H1 (cell line): ENCODE measurements at regions not wholly inside any gene's neighbourhood (a gene's known extent, or its start where the extent isn't known, plus 50 kb on each side); places are given as distances from the start of the nearest gene placed in this dataset.

Experiments
- CTCF ChIA-PET: fragments of 300-600 bp; sonication (Branson Sonifier 250); formaldehyde crosslinking; loops from one replicate; lab custom pipeline; 2021; ENCODE audit not compliant: partially characterized antibody; lab: Charles Lee
- POLR2A ChIA-PET: fragments of 300-600 bp; sonication (Branson Sonifier 250); formaldehyde crosslinking; loops from one replicate; lab custom pipeline; 2021; ENCODE audit warnings: inconsistent platforms; ENCODE audit not compliant: partially characterized antibody; lab: Charles Lee
- DNase-seq, 2 experiments: peaks; one replicate each; pipeline versions ENCODE4 v3.0.0 to v3.0.0-alpha.2; 2010 to 2022; ENCODE audit warnings: low spot score in 2 of 2, low read depth in 1 of 2, mixed read lengths in 1 of 2
- FAIRE-seq: peaks from 2 replicates; lab custom pipeline; 2011; peaks lifted over from hg19 to GRCh38; lab: Jason Lieb, UNC
- H2AFZ ChIP-seq: 2 replicates; pipeline ENCODE4 v1.8.1; 2012; ENCODE audit warnings: low read length, inconsistent platforms
- H2AK5ac ChIP-seq: 2 replicates; pipeline ENCODE4 v1.6.1; 2013; ENCODE audit warnings: low read depth, low read length
- H2BK120ac ChIP-seq: replicated peaks from 2 replicates; pipeline ENCODE3; 2013; ENCODE audit warnings: low read depth, low read length, inconsistent platforms
- H2BK12ac ChIP-seq: 2 replicates; pipeline ENCODE4 v1.6.1; 2013; ENCODE audit warnings: low read depth, low read length
- H2BK15ac ChIP-seq: 2 replicates; pipeline ENCODE4 v1.6.1; 2013; ENCODE audit warnings: low read length
- H2BK20ac ChIP-seq: 2 replicates; pipeline ENCODE4 v1.6.1; 2013; ENCODE audit warnings: low read length
- H2BK5ac ChIP-seq: 2 replicates; pipeline ENCODE4 v1.6.1; 2013; ENCODE audit warnings: low read depth, low read length
- H3K14ac ChIP-seq: 2 replicates; pipeline ENCODE4 v1.6.1; 2013; ENCODE audit warnings: inconsistent platforms; ENCODE audit not compliant: insufficient read length
- H3K18ac ChIP-seq: 2 replicates; pipeline ENCODE4 v1.6.1; 2013; ENCODE audit warnings: low read length; ENCODE audit errors: extremely low read depth
- H3K23ac ChIP-seq: 2 replicates; pipeline ENCODE4 v1.6.1; 2013; ENCODE audit warnings: inconsistent platforms; ENCODE audit not compliant: insufficient read length
- H3K23me2 ChIP-seq: 2 replicates; pipeline ENCODE4 v1.6.1; 2013; ENCODE audit warnings: low read depth, low read length
- H3K27ac ChIP-seq: 2 replicates; pipeline ENCODE4 v1.6.1; 2011; ENCODE audit warnings: low read depth, low read length, inconsistent platforms
- H3K27me3 ChIP-seq, 4 experiments: replicated peaks in 1 of 4; 1 replicate in 1 of 4; 2 replicates in 3 of 4; pipeline versions ENCODE4 v1.6.1 to v1.8.1; 2011 to 2013; ENCODE audit warnings: low read length in 3 of 4, mild to moderate bottlenecking in 3 of 4, inconsistent platforms in 2 of 4, mixed read lengths in 2 of 4, moderate library complexity in 1 of 4; ENCODE audit not compliant: control insufficient read depth in 3 of 4, insufficient read depth in 3 of 4; ENCODE audit errors: extremely low read depth in 1 of 4
- H3K36me3 ChIP-seq, 4 experiments: 2 replicates each; pipeline versions ENCODE4 v1.6.1 to v1.8.1; 2011 to 2013; ENCODE audit warnings: mild to moderate bottlenecking in 4 of 4, low read length in 3 of 4, moderate library complexity in 2 of 4, control low read depth in 1 of 4, inconsistent platforms in 1 of 4; ENCODE audit not compliant: insufficient read depth in 4 of 4, control insufficient read depth in 2 of 4
- H3K4ac ChIP-seq: replicated peaks from 2 replicates; pipeline ENCODE3; 2013; ENCODE audit warnings: low read length, low read depth, mixed read lengths, inconsistent platforms; ENCODE audit not compliant: insufficient read length
- H3K4me1 ChIP-seq, 4 experiments: replicated peaks in 1 of 4; 1 replicate in 1 of 4; 2 replicates in 3 of 4; pipeline versions ENCODE4 v1.6.1 to v1.8.1; 2011 to 2013; ENCODE audit warnings: low read length in 3 of 4, inconsistent platforms in 2 of 4, mixed read lengths in 1 of 4; ENCODE audit not compliant: insufficient read depth in 4 of 4, control insufficient read depth in 3 of 4
- H3K4me2 ChIP-seq, 2 experiments: 2 replicates each; pipeline versions ENCODE4 v1.6.1 to v1.8.1; 2011 to 2013; ENCODE audit warnings: low read depth in 2 of 2, low read length in 2 of 2, control low read depth in 1 of 2, inconsistent platforms in 1 of 2, mild to moderate bottlenecking in 1 of 2; ENCODE audit not compliant: insufficient read depth in 1 of 2
- H3K4me3 ChIP-seq, 4 experiments: fragments of 200-600, 300-600 bp in 1 of 4; sonication (generic), shearing (Covaris generic), sonication (Bioruptor Twin) in 1 of 4; 2 replicates each; pipeline versions ENCODE4 v1.5.1 to v1.8.1; 2011 to 2016; ENCODE audit warnings: low read length in 4 of 4, low read depth in 3 of 4, control low read depth in 2 of 4, inconsistent platforms in 2 of 4, mild to moderate bottlenecking in 2 of 4, mixed read lengths in 1 of 4, moderate library complexity in 1 of 4; ENCODE audit not compliant: insufficient read depth in 2 of 4; ENCODE audit errors: extremely low read depth in 1 of 4
- H3K56ac ChIP-seq: replicated peaks from 2 replicates; pipeline ENCODE3; 2013; ENCODE audit warnings: low read depth, mild to moderate bottlenecking, mixed read lengths, low read length, inconsistent platforms; ENCODE audit not compliant: insufficient read length
- H3K79me1 ChIP-seq: 2 replicates; pipeline ENCODE4 v1.6.1; 2013; ENCODE audit warnings: low read depth, low read length, control low read depth
- H3K79me2 ChIP-seq, 2 experiments: 2 replicates each; pipeline versions ENCODE4 v1.6.1 to v1.8.1; 2012 to 2013; ENCODE audit warnings: low read length in 2 of 2, mild to moderate bottlenecking in 2 of 2, inconsistent platforms in 1 of 2; ENCODE audit not compliant: insufficient read depth in 2 of 2, control insufficient read depth in 1 of 2
- H3K9ac ChIP-seq, 4 experiments: replicated peaks in 1 of 4; 1 replicate in 1 of 4; 2 replicates in 3 of 4; pipeline versions ENCODE4 v1.6.1 to v1.8.1; 2011 to 2013; ENCODE audit warnings: low read depth in 3 of 4, low read length in 3 of 4, control low read depth in 2 of 4, mild to moderate bottlenecking in 2 of 4, moderate library complexity in 2 of 4, inconsistent platforms in 1 of 4; ENCODE audit errors: extremely low read depth in 1 of 4
- H3K9me3 ChIP-seq, 2 experiments: 2 replicates each; pipeline versions ENCODE4 v1.6.1 to v1.8.1; 2012 to 2013; ENCODE audit warnings: mild to moderate bottlenecking in 2 of 2, moderate library complexity in 2 of 2, control low read depth in 1 of 2, inconsistent platforms in 1 of 2, low read depth in 1 of 2, low read length in 1 of 2, mixed read lengths in 1 of 2; ENCODE audit not compliant: insufficient read depth in 2 of 2
- H4K20me1 ChIP-seq, 2 experiments: replicated peaks in 1 of 2; 2 replicates each; pipeline versions ENCODE3 to v1.8.1; 2011 to 2013; ENCODE audit warnings: inconsistent platforms in 2 of 2, low read length in 2 of 2, mild to moderate bottlenecking in 1 of 2; ENCODE audit not compliant: insufficient read depth in 2 of 2, control insufficient read depth in 1 of 2
- H4K5ac ChIP-seq: 2 replicates; pipeline ENCODE4 v1.6.1; 2013; ENCODE audit warnings: low read length, low read depth, mixed read lengths, inconsistent platforms; ENCODE audit not compliant: insufficient read length
- H4K8ac ChIP-seq: 2 replicates; pipeline ENCODE4 v1.8.0; 2013; ENCODE audit warnings: mild to moderate bottlenecking, moderate library complexity, low read length, inconsistent platforms; ENCODE audit not compliant: insufficient read depth; ENCODE audit errors: extremely low read depth
- H4K91ac ChIP-seq: replicated peaks from 2 replicates; pipeline ENCODE3; 2013; ENCODE audit warnings: low read length, mixed read lengths, inconsistent platforms; ENCODE audit not compliant: insufficient read length
- ASH2L ChIP-seq: fragments of 200-600, 300-600 bp; sonication (generic); IDR thresholded peaks from one replicate; pipeline ENCODE4 v1.7.1; 2017; ENCODE audit warnings: low read length
- BACH1 ChIP-seq: IDR thresholded peaks from 2 replicates; pipeline ENCODE4 v1.6.1; 2012; ENCODE audit warnings: low read length, improper control_type of control experiment
- BRCA1 ChIP-seq: IDR thresholded peaks from 2 replicates; pipeline ENCODE4 v1.6.1; 2012; ENCODE audit warnings: low read depth, low read length, improper control_type of control experiment
- CBX8 ChIP-seq: fragments of 300-800, 300-1000 bp; sonication (generic); IDR thresholded peaks from 2 replicates; pipeline ENCODE4 v1.7.1; 2016; ENCODE audit warnings: low read depth, low read length, borderline replicate concordance
- MAX ChIP-seq: IDR thresholded peaks from 2 replicates; pipeline ENCODE4 v1.6.1; 2012; ENCODE audit warnings: inconsistent platforms
- NANOG ChIP-seq: IDR thresholded peaks from 2 replicates; pipeline ENCODE4 v1.6.1; 2011; ENCODE audit warnings: low read length, low read depth, mild to moderate bottlenecking, inconsistent platforms; ENCODE audit not compliant: insufficient read depth, poor library complexity, severe bottlenecking
- SP2 ChIP-seq: IDR thresholded peaks from 2 replicates; pipeline ENCODE4 v1.6.1; 2012; ENCODE audit warnings: mild to moderate bottlenecking, low read length, inconsistent platforms
- TAF7 ChIP-seq: optimal IDR thresholded peaks from 2 replicates; pipeline ENCODE3; 2011; ENCODE audit warnings: low read depth, mild to moderate bottlenecking, inconsistent platforms, low read length, moderate library complexity, borderline replicate concordance
- TBP ChIP-seq: IDR thresholded peaks from 2 replicates; pipeline ENCODE4 v1.6.1; 2011; ENCODE audit warnings: low read depth, low read length, improper control_type of control experiment
- TEAD4 ChIP-seq: IDR thresholded peaks from 2 replicates; pipeline ENCODE4 v1.6.1; 2012; ENCODE audit warnings: low read depth, low read length, inconsistent platforms, mixed read lengths
- WGBS, 2 experiments: shearing (Covaris generic) in 1 of 2; methylation state at CpG; one replicate each; pipeline versions ENCODE4 v1.1.6 to v1.1.7; 2013 to 2015; ENCODE audit warnings: low lambda C conversion rate in 2 of 2, mixed read lengths in 2 of 2, inconsistent platforms in 1 of 2, low coverage in 1 of 2, missing lambda C conversion rate in 1 of 2; ENCODE audit not compliant: insufficient replicate concordance in 2 of 2, insufficient coverage in 1 of 2, insufficient read length in 1 of 2; ENCODE audit errors: extremely low coverage in 1 of 2, missing lambda C conversion rate in 1 of 2; 5-methylcytosine and 5-hydroxymethylcytosine counted together
- TF ChIP-seq, protein P1 (sequence below): IDR thresholded peaks from 2 replicates; pipeline ENCODE4 v1.6.1; 2012; ENCODE audit warnings: inconsistent platforms
- TF ChIP-seq, protein P2 (sequence below), 3 experiments: IDR thresholded peaks; 1 replicate in 2 of 3; 2 replicates in 1 of 3; pipeline versions ENCODE4 v1.5.1 to v1.6.1; 2011; ENCODE audit warnings: low read length in 3 of 3, mild to moderate bottlenecking in 3 of 3, inconsistent platforms in 2 of 3, low read depth in 1 of 3, moderate library complexity in 1 of 3; ENCODE audit not compliant: insufficient read depth in 1 of 3; ENCODE audit errors: control extremely low read depth in 1 of 3

- H3K4me1 ChIP-seq: peaks cover 2 to 14% (median 12%) of the 10 kb centered on the region in 4 experiments; a peak in 6 of 7 replicates
- no peak overlapping the region for H2BK15ac ChIP-seq
- no peak overlapping the region for H2AK5ac ChIP-seq
- no peak overlapping the region for H3K4me3 ChIP-seq
- FAIRE-seq: no peak
- no peak overlapping the region for H3K18ac ChIP-seq
- no peak overlapping the region for H3K27ac ChIP-seq
- no peak overlapping the region for H2AFZ ChIP-seq
- H2BK120ac ChIP-seq: no peak overlapping the region
- no peak overlapping the region for H3K9ac ChIP-seq
- H3K79me1 ChIP-seq: no peaks in the 10 kb centered on the region
- ChIA-PET POLR2A (no interaction called here), CTCF (interaction anchor here (0.6 to 1.2 kb wide), 2 partner anchors 77 to 307 kb away, joined by 3 read pairs; no protein-coding TSS in a partner anchor)
- H3K4me2 ChIP-seq: no peak overlapping the region
- no peak overlapping the region for H3K14ac ChIP-seq
- 94% methylated on average over 1 of the region's 1 CpG; no CpG with 5 or more reads in 1 of the 2 experiments for WGBS, 2 experiments
- no peaks in the 10 kb centered on the region for H3K79me2 ChIP-seq
- no peak overlapping the region for H3K23ac ChIP-seq
- H3K56ac ChIP-seq: no peak overlapping the region
- no peak for DNase-seq
- no peak overlapping the region for H2BK20ac ChIP-seq
- H3K27me3 ChIP-seq: no peaks in the 10 kb centered on the region
- H2BK5ac ChIP-seq: no peak overlapping the region
- no peak overlapping the region for H2BK12ac ChIP-seq
- H3K9me3 ChIP-seq: no peaks in the 10 kb centered on the region
- no peaks in the 10 kb centered on the region for H3K23me2 ChIP-seq
- H4K91ac ChIP-seq: no peak overlapping the region
- H3K4ac ChIP-seq: no peak overlapping the region
- H3K36me3 ChIP-seq: no peaks in the 10 kb centered on the region
- H4K5ac ChIP-seq: no peak overlapping the region
- no peak overlapping the region for H4K8ac ChIP-seq
- no peaks in the 10 kb centered on the region for H4K20me1 ChIP-seq
- TF ChIP-seq ASH2L (no peak), SP2 (no peak), BACH1 (no peak), TEAD4 (no peak), TAF7 (no peak), NANOG (no peak), BRCA1 (no peak), CBX8 (no peak), MAX (no peak), TBP (no peak)
- TF ChIP-seq, protein P1, sequence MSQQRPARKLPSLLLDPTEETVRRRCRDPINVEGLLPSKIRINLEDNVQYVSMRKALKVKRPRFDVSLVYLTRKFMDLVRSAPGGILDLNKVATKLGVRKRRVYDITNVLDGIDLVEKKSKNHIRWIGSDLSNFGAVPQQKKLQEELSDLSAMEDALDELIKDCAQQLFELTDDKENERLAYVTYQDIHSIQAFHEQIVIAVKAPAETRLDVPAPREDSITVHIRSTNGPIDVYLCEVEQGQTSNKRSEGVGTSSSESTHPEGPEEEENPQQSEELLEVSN: no peak
- TF ChIP-seq, protein P2, sequence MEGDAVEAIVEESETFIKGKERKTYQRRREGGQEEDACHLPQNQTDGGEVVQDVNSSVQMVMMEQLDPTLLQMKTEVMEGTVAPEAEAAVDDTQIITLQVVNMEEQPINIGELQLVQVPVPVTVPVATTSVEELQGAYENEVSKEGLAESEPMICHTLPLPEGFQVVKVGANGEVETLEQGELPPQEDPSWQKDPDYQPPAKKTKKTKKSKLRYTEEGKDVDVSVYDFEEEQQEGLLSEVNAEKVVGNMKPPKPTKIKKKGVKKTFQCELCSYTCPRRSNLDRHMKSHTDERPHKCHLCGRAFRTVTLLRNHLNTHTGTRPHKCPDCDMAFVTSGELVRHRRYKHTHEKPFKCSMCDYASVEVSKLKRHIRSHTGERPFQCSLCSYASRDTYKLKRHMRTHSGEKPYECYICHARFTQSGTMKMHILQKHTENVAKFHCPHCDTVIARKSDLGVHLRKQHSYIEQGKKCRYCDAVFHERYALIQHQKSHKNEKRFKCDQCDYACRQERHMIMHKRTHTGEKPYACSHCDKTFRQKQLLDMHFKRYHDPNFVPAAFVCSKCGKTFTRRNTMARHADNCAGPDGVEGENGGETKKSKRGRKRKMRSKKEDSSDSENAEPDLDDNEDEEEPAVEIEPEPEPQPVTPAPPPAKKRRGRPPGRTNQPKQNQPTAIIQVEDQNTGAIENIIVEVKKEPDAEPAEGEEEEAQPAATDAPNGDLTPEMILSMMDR (IDR thresholded peaks at IDR 0.05; ENCODE audit: control extremely low read depth in 1 of 3, insufficient read depth in 1 of 3, low read depth in 1 of 3, low read length in 3 of 3): no peak
Measured at GRCh38 chr12:92035477-92035876, 110.2 kb downstream of the BTG1 start.
